DND-41 (cell line): ENCODE measurements at regions not wholly inside any gene's neighbourhood (a gene's known extent, or its start where the extent isn't known, plus 50 kb on each side); places are given as distances from the start of the nearest gene placed in this dataset.

ENCODE experiments used
- EZH2 ChIP-seq: IDR thresholded peaks from 3 replicates; pipeline ENCODE4 v1.6.1; 2012; ENCODE audit warnings: borderline replicate concordance, low read depth, mild to moderate bottlenecking, moderate library complexity, low read length, inconsistent platforms; ENCODE audit not compliant: severe bottlenecking
- TF ChIP-seq, protein P1 (sequence below): IDR thresholded peaks from 2 replicates; pipeline ENCODE4 v1.5.1; 2012; ENCODE audit warnings: borderline replicate concordance, low read length, moderate library complexity, mild to moderate bottlenecking; ENCODE audit not compliant: poor library complexity, severe bottlenecking; ENCODE audit errors: extremely low read depth

DNA sequence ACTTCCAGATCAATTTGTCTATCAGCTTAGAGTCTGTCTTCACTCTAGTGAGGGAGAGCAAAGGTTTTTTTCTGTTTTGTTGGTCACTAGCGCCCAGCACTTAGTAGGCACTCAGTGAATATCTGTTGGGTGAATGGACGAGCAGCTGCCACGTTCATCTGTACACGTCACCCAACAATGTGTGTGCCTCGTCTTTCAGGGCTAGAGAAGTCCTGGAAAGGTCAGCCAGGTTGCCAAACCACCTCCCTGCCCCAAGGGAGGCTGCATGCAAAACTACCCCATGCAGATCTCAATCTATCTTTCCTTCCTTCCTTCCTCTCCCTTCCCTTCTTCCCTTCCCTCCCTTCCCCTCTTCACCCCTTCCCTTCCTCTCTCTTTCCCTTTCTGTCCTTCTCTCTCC is 340.9 kb downstream of the SOX9 start:
- TF ChIP-seq, protein P1, sequence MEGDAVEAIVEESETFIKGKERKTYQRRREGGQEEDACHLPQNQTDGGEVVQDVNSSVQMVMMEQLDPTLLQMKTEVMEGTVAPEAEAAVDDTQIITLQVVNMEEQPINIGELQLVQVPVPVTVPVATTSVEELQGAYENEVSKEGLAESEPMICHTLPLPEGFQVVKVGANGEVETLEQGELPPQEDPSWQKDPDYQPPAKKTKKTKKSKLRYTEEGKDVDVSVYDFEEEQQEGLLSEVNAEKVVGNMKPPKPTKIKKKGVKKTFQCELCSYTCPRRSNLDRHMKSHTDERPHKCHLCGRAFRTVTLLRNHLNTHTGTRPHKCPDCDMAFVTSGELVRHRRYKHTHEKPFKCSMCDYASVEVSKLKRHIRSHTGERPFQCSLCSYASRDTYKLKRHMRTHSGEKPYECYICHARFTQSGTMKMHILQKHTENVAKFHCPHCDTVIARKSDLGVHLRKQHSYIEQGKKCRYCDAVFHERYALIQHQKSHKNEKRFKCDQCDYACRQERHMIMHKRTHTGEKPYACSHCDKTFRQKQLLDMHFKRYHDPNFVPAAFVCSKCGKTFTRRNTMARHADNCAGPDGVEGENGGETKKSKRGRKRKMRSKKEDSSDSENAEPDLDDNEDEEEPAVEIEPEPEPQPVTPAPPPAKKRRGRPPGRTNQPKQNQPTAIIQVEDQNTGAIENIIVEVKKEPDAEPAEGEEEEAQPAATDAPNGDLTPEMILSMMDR: no peak
- no peak for TF ChIP-seq EZH2
